Stimulated activated CD8-positive, alpha-beta memory T cell treated with anti-CD3 and anti-CD28 coated beads, Interleukin-4, amount 100 ng/mL, for 24 hours (primary cell): ENCODE measurements at regions not wholly inside any gene's neighbourhood (a gene's known extent, or its start where the extent isn't known, plus 50 kb on each side); places are given as distances from the start of the nearest gene placed in this dataset.

Experiments used
- DNase-seq: peaks from one replicate; pipeline ENCODE4 v3.0.0-alpha.2; 2020; ENCODE audit warnings: low read depth

DNA sequence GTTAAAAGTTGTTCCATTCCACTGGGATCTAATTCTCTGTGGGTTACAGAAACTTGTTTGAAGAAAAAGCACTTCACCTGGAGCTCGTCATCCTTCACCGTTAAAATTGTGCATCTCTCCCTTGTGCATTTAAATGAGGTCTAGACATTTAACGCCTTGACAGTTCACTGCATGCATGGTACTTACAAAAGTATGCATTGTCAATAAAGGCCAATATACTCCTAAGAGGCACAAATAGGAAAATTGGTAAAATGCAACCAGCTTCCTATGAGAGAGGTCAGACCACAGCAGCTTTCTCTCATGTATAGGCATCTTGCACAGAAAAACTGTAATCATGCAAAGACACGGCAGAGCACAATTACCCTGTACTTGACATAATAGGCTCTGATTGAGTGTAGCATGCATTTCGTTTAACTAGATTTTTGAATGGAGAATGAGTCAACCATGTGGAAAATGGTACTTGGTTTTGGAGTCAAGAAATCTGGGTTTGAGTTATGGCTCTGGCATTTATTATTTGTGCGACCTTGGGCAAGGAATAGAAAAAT, 378.5 kb downstream of the RFPL4B start:
- no peak for DNase-seq

DNA sequence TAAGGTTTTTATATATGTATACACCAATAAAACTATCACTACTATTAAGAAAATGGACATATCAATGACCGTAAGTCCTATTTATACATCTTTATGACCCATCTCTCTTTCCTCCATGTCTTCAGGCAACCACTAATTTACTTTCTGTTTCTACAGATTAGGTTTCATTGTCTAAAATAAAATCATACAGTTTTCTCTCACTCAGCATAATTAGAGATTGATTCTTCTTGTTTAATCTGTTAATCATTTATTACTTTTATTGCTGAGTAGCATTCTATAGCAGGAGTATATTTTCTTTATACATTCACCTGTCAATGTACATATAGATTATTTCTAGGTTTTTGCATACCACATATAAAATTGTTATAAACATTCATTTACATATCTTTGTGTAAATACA, 388.0 kb downstream of the RFPL4B start:
- DNase-seq: no peak

DNA sequence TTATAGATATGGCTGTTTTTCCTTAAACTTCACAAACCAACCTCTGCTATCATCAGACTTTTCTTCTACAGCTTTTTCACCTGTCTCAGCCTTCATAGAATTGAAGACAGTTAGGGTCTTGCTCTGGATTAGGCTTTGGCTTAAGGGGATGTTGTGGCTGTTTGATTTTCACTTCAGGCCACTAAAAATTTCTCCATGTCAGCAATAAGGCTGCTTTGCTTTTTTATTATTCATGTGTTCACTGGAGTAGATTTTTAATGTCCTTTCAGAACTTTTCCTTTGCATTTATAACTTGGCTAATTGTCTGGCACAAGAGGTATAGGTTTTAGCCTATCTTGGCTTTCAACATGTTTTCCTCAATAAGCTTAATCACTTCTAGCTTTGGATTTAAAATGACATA, 392.6 kb downstream of the RFPL4B start:
- DNase-seq: no peak

DNA sequence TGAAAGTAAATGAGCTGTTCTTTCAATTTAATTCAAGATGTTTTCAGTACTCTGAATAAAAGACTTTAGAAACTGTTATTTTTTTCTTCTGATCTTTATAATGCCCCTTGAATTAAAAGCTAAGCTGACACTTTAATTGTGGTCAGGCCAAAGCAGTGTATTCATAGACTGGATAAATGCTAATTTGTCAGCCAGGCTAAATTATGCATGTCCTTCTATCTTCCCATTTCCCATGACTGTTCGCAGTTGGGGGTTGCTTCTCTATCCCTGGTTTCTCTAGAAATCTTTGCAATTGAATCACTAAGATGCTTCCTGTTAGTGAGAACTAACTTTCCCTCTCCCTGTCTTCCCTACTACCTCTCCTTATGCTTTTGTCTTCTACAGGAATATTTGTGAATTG, 396.2 kb downstream of the RFPL4B start:
- no peak for DNase-seq

DNA sequence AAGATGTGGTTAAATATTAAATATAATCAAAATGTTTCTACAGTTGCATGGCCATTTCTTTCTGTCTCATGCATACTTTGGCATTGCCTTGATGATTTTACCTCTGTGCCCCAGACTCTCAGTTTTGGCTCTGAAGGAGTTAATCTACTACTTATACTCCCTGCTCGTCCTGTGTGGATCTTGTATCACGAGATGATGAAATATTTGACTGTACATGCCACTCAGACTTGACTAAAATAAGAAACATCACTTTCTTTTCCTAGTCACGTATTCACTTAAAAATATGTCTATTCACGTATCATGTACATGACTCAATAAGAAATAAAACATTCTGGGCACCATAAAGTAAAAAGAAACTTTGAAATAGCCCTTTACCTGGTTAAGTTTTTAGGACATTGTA, 397.7 kb downstream of the RFPL4B start:
- DNase-seq: no peak

DNA sequence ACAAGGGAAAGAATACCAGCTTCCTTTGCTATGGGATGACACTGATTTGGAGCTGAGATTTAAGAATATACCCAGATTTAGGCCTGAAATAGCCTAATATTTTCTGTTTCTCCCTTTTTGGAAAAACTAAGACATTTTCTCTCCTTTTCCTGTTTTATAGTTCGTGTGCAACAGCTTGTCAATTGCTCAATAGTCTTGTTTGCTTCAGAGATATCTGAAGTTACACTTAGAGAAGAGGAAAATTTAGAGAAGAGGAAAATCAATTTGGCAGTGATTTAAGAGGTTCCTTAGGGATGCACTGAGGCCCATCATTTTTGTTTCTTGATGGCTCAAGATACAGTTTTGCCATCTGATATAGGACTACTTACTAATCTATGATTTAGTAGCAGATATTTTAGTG, 398.6 kb downstream of the RFPL4B start:
- no peak for DNase-seq

DNA sequence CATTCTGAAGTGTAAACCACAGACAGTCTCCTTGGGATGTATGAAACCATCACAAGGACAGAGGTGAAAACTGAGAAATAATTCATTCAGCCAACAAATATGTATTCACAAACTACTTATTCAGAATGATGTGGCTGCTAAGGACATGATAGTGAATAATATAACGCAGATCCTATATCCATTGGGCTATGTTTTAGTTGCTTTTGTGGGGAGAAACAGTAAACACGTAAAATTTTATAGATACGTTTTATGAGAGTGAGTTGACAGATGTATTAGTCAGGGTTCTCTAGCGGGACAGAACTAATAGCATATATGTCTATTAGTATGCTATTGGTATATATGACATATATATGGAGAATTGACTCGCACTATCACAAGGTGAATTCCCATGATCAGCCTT, 402.5 kb downstream of the RFPL4B start:
- DNase-seq: no peak

DNA sequence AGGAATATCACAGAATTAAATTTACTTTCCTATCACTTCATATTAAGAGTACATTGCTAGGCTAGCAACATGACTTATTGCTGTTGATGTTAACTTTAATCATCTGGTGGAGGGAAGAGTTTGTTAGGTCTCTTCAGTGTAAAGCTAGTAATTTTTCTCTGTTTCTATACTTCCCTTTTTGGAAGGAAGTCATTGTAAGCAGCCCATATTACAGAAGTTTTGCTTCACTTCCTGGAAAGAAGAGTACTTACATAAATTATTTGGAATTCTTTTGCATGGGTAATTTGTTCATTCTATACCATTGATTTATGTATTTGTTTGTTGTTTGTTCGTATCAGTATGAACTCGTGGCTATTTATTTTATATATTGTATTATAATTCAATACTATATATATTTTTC, 405.2 kb downstream of the RFPL4B start:
- DNase-seq: no peak

DNA sequence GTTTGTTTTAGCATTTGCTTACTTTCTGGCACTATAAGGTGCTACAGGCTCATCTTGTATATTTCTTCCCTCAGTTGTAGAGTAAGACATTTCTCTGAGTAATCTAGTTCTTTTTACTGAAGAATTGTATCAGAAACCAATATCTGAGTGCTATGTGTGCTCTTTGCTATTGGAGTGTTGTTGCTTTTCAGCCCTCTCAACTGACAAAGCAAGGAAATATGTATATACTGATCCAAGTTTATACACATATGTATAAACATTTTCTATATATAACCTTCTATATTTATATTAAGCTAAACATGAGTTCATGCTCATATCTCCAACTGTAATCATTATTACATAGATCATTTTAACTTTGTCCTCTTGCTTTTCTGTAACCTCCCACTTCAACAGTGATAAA, 405.7 kb downstream of the RFPL4B start:
- DNase-seq: no peak

DNA sequence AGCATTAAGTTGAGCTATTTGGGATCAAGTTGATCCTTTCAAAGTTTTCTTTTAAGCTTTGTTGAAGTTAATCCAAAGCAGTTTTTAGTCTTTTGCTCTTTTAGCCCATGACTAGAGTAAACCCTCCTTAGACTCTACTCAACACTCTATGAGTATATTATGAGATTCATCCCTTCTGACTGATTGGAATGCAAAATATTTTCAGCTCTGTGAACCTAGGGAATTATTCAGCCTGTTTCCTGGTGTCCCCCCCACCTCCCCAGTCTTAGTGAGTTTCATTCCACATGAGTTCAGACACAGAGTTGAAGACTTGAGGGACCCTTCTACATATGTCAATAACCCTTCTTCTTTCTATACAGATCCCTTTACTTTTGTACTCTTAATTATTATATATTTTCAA, 413.7 kb downstream of the RFPL4B start:
- no peak for DNase-seq

DNA sequence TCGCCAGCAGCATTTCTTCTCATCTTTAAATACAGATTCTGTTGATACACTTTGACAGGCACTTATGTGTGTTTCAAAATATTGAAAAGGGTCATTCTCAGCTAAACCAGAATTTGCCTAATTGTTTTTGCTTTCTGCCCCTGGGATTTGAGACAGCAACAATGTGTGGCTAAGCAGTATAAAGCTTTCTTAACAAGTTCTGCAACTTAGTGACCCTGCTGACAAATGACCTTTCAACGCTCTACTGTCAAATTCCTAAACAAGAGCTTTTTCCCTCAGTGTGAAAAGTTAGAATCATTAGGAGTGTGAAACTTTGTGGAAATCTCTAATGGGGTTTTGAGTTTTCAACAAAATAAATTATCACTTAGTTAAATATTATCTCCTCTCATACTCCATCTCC, 414.6 kb downstream of the RFPL4B start:
- no peak for DNase-seq

DNA sequence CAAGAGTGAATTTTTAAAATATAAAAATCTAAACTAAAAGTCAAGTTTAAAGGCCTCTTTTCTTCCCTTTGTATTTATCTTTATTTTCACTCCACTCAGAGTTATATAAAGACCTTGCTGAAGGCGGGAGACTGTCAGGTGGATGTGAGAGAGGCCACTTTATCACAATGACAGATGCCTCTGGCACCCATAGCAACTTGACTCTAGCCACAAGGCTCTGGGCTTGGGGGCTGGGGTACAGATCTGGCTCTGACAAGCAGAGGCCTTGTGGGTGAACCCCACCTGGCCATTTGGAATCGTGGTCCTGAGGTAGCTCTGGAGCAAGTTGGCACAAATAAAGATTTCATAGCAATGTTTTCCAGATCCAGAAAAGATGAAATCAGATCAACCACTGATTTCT, 417.2 kb downstream of the RFPL4B start:
- no peak for DNase-seq

DNA sequence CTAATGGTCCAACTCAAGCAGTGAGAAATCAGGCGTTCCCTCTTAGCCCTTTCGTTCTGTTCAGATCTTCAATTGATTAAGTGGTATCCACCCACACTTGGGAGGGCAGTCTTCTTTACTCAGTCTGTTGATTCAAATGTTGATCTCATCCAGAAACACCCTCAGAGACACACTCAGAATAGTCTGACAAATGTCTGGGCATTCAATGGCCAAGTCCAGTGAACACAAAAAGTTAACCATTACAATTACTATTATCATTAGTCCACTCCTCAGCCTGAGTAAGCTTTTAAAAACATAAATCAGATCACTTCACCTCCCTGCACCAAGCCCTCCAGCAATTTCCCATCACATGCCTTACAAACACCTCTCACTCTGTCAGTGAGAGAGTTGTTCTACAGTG, 423.2 kb downstream of the RFPL4B start:
- DNase-seq: no peak

DNA sequence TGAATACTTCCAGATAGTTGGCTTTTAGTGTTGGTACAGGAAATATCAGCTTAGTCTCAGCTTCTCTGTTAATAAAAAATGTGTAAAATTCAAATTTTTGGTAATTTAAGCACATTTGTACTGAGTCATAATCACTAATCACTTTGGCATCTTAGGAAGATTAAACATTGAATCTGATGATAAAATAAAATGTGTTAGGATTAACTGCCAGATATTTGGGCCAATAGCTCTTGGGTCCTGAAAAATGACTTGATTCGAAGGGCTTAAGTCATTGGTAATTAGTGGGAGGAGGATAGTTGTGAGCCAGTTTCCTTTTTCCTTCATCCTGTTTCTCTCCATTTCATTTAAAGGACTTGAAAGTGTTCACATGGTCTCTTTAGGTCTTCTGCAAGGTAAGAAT, 426.1 kb downstream of the RFPL4B start:
- no peak for DNase-seq

DNA sequence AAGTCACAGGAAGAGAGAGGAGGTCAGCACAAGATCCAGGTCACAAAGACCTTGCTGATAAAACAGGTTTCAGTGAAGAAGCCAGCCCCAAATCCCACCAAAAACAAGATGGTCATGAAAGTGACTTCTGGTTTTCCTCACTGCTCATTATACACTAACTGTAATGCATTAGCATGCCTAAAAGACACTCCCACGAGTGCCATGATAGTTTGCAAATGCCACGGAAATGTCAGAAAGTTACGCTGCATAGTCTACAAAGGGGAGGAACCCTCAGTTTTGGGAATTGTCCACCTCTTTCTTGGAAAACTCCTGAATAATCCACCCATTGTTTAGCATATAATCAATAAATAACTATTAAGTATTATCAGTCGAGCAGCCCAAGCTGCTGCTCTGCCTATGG, 427.2 kb downstream of the RFPL4B start:
- no peak for DNase-seq

DNA sequence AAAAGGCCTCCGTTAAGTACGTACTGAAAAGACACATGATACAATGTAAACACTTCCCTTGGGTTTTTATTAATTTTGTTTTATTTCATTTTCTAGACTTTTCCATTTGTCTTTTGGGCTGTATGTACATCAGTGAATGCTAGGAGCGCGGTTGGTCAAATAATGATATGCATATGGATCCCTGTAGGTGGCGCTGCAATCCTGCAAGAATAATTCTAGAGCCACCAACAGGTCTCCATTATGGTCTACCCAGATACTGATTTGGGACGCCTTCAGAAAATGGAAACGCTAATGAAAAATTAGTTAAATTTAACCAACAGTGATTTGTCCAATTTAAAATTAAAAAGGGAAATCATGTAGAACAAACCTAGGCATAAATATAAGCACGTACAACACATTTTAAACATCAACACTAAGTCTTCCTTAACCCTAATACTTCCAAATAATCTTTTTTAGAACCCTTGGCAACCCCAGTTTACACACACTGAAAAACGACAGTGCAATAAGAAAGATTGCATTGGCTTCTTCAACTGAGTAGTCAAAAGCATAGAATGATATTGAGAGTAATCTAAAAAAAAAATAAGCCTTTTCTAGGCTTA, 433.5 kb downstream of the RFPL4B start:
- no peak for DNase-seq

DNA sequence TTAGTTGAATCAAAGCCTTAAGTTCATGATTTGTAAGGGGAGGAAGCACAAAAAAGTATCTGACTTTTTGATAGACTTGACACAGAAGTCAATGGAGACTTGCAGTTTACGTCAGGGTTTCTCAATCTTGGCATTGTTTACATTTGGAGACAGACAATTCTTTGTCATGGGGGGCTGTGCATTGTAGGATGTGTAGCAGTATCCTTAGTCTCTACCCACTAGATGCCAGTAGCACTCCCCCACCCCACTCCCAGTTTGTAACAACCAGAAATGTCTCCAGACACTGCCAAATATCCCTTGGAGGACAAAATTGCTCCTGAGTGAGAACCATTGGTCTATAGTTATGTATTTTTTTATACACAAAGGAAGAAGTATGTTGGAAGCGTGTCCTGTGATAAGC, 434.1 kb downstream of the RFPL4B start:
- DNase-seq: no peak

DNA sequence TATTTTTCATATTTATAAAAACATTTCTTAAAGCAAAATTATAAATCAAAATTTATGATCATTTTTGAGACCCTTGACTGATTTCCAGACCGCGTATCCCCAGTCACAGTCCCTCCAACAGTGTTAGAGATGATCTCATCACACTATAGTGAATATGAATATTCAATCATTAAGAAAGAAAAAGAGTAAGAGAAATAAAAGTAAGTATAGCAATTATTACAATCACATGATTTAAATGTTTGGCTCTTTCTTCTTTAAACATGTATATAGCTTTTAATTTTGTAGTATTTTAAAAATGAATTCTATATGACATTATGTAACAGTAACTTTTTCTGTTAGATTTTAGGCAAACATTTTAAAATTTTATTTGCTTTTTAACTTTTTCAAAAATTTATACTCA, 438.3 kb downstream of the RFPL4B start:
- no peak for DNase-seq

DNA sequence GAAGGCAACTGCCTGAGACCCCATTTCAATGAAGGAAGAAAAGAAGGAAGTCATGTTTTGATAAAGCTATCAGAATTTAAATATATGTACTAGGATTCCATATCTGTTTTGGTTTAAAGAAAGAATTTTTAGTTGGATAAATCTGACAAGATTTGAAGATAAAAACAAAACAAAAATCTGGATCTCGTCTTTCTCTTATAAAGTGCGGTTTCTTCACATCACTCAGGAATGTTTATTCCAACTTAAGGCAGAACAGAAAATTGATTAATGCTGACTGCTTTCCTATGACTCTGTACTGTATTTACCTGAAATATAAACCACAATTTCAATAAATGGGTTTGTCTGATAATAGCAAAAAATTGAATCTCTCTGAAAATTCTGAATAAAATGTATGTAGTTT, 439.7 kb downstream of the RFPL4B start:
- DNase-seq: no peak

DNA sequence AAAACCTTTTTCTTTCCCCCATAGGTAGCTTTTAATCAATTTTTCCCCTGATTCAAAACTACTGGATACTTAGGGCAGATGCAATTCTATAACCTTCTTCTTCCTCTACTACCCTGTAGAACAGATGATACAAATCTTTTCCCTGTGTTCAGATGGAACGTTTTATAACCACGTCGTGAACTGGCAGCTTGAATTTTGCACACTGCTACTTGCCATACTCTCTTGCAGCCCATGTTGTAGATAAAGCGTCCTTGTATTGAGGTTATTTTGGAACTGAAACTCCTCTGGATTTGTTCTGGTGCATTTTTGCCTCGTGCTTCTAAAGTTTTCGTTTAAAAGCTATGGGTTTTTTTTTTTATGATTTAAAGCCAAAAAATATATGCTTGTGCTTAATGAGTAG, 440.2 kb downstream of the RFPL4B start:
- DNase-seq: no peak

DNA sequence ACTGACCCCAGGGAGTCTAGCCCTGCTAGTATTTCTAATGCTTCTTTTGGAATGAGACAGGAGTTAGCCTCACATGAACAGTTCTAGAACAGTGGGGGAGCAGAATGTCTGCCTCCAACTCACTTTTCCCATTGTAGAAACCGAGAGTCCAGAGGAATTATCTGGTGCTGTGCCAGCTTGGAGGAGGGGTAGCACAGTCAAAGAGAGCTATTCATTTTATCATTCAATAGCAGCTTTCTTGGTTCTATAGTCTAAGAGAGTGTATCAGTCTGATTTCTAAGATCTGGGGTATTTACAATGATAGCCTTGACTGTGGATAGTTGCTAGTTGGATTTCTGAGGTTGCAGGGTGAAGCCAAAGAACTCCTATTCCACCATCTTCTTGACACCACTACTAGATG, 448.2 kb downstream of the RFPL4B start:
- DNase-seq: no peak

DNA sequence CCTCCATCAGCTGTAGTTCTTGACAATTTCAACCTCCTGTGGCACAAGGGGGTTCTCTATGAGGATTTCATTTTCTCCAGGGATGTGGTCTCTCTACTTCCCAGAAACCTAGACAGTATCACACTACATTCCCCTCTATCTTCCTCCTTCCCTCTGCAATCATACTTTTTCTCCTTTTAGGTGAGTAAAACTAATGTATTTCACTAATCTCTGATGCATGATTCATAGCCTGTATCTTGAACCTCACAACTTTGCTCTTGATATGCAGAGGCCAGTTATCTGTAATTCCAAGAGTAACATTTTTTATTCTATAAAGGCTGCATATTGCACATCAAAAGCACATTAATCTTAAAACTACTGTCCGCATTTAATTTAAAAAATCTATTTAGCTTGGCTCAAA, 449.6 kb downstream of the RFPL4B start:
- no peak for DNase-seq

DNA sequence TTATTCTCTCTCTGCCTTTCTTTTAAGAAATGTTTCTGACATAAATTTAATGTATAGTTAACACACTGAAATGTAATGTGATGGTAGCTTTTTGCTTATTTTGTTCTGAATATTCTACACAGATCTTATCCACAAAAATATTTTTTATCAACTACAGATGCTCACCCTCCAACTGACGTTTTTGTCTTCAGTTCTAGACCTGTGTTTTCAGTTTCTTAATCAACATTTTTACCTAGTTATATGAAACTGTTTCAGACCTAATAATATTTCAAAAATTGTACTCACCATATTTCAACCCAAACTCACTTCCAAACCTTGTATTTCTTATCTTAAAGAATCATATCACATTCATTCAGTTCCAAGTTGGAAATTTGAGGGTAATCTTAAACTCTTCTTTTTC, 452.8 kb downstream of the RFPL4B start:
- no peak for DNase-seq

DNA sequence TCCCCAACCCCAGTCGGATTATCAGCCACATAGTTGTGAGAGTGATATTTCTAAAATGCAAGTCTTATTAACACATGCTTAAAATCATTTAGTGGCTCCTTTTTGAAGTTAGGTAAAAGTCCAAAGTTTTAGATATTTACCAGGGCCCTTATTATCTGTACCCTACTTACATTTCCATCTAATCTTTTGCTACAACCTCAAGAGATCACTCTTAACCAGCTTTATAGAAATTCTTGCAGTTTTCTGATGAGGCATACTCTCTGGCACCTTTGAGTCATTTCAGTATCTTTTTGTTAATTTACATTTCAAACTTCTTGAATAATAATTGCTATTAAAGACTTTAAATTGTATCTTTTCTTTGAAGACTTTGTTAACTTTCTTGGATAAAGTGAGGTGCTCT, 453.3 kb downstream of the RFPL4B start:
- no peak for DNase-seq

DNA sequence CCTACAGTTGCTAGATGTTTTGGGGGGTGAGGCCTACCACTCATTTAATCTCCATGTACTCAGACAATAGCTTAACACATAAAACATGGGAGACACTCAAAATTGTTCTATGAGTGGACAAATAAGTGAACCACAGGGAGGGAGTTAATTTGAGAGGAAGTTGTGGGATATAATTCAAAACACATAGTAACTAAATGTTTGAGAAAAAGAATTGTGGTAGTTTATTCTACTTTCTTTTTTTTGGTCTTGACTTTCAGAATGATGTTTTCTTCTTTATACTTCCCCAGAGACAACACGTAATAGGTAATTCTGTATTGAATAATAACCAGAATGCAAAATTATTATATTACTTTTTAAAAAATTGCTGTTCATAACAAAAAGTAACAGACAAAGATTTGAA, 453.8 kb downstream of the RFPL4B start:
- no peak for DNase-seq
